Neural cell (in vitro differentiated cells): ENCODE measurements at regions not wholly inside any gene's neighbourhood (a gene's known extent, or its start where the extent isn't known, plus 50 kb on each side); places are given as distances from the start of the nearest gene placed in this dataset.

Source experiments
- H2AFZ ChIP-seq: fragments of 200-600, 300-800 bp; sonication (generic), shearing (Covaris generic); 2 replicates; pipeline ENCODE4 v1.6.0; 2014; ENCODE audit warnings: low read depth, mild to moderate bottlenecking, antibody characterized with exemption, low read length, moderate library complexity
- H3F3A ChIP-seq: fragments of 200-600 bp; shearing (Covaris generic); 2 replicates; pipeline ENCODE4 v1.6.1; 2016; ENCODE audit warnings: mild to moderate bottlenecking, moderate library complexity, mixed read lengths, antibody characterized with exemption, low read length; ENCODE audit not compliant: insufficient read depth, poor library complexity, severe bottlenecking
- H3K27ac ChIP-seq: fragments of 200-600, 300-800 bp; sonication (generic), shearing (Covaris generic); 2 replicates; pipeline ENCODE4 v1.5.1; 2014; ENCODE audit warnings: mild to moderate bottlenecking, low read length, moderate library complexity
- H3K27me3 ChIP-seq: fragments of 300-800, 200-600 bp; sonication (generic), shearing (Covaris generic); 2 replicates; pipeline ENCODE4 v1.6.0; 2014; ENCODE audit warnings: mild to moderate bottlenecking, low read depth, low read length, moderate library complexity; ENCODE audit not compliant: insufficient read depth
- H3K36me3 ChIP-seq: fragments of 300-800, 200-600 bp; sonication (generic), shearing (Covaris generic); 2 replicates; pipeline ENCODE4 v1.5.1; 2014; ENCODE audit warnings: mild to moderate bottlenecking, antibody characterized with exemption, low read length, moderate library complexity; ENCODE audit not compliant: insufficient read depth
- H3K4me2 ChIP-seq: fragments of 300-800, 200-600 bp; sonication (generic), shearing (Covaris generic); 2 replicates; pipeline ENCODE4 v1.6.0; 2014; ENCODE audit warnings: mild to moderate bottlenecking, low read length
- H3K4me3 ChIP-seq: fragments of 300-800, 200-600 bp; sonication (generic), shearing (Covaris generic); 2 replicates; pipeline ENCODE4 v1.5.1; 2014; ENCODE audit warnings: mild to moderate bottlenecking, low read length, moderate library complexity
- H3K79me2 ChIP-seq: fragments of 200-600 bp; shearing (Covaris generic); replicated peaks from 2 replicates; pipeline ENCODE4 v1.6.0; 2014; ENCODE audit warnings: mild to moderate bottlenecking, low read length, moderate library complexity; ENCODE audit not compliant: insufficient read depth
- H3K9ac ChIP-seq: fragments of 300-800, 200-600 bp; sonication (generic), shearing (Covaris generic); 2 replicates; pipeline ENCODE4 v1.6.1; 2016; ENCODE audit warnings: mild to moderate bottlenecking, low read length, mixed read lengths
- H3K9me2 ChIP-seq: fragments of 200-600 bp; shearing (Covaris generic); 2 replicates; pipeline ENCODE4 v1.6.1; 2016; ENCODE audit warnings: mild to moderate bottlenecking, low read length, mixed read lengths; ENCODE audit not compliant: insufficient read depth
- H3K9me3 ChIP-seq: fragments of 200-600, 300-800 bp; sonication (generic), shearing (Covaris generic); 2 replicates; pipeline ENCODE4 v1.6.1; 2016; ENCODE audit warnings: mild to moderate bottlenecking, mixed run types, low read length, moderate library complexity, mixed read lengths
- H4K20me1 ChIP-seq: fragments of 200-600 bp; shearing (Covaris generic); 2 replicates; pipeline ENCODE4 v1.6.1; 2016; ENCODE audit warnings: mild to moderate bottlenecking, mixed run types; ENCODE audit not compliant: insufficient read depth
- CTCF ChIP-seq: fragments of 450-650 bp; IDR thresholded peaks from 2 replicates; pipeline ENCODE4 v1.5.1; 2014; ENCODE audit warnings: antibody characterized with exemption, mild to moderate bottlenecking, moderate library complexity; ENCODE audit not compliant: poor library complexity, severe bottlenecking
- EP300 ChIP-seq: fragments of 450-650 bp; conservative IDR thresholded peaks from 2 replicates; pipeline ENCODE4 v1.6.1; 2014; ENCODE audit warnings: antibody characterized with exemption, mild to moderate bottlenecking, moderate library complexity; ENCODE audit not compliant: poor library complexity, severe bottlenecking
- EZH2 ChIP-seq: fragments of 200-600, 300-800 bp; shearing (Covaris generic), sonication (generic); IDR thresholded peaks from 2 replicates; pipeline ENCODE4 v1.6.1; 2014; ENCODE audit warnings: antibody characterized with exemption, low read length, borderline replicate concordance, mild to moderate bottlenecking; ENCODE audit not compliant: insufficient read depth, poor library complexity, severe bottlenecking
- MXI1 ChIP-seq: fragments of 450-650 bp; conservative IDR thresholded peaks from 2 replicates; pipeline ENCODE4 v1.6.1; 2014; ENCODE audit warnings: antibody characterized with exemption, mild to moderate bottlenecking; ENCODE audit not compliant: poor library complexity, severe bottlenecking
- POLR2AphosphoS5 ChIP-seq: IDR thresholded peaks from 2 replicates; pipeline ENCODE4 v1.6.1; 2012
- RAD21 ChIP-seq: fragments of 450-650 bp; conservative IDR thresholded peaks from 2 replicates; pipeline ENCODE4 v1.6.1; 2014; ENCODE audit warnings: antibody characterized with exemption, mild to moderate bottlenecking, moderate library complexity
- REST ChIP-seq: IDR thresholded peaks from 2 replicates; pipeline ENCODE4 v1.6.1; 2012; ENCODE audit warnings: borderline replicate concordance
- SMC3 ChIP-seq: fragments of 450-650 bp; conservative IDR thresholded peaks from 2 replicates; pipeline ENCODE4 v1.6.1; 2014; ENCODE audit warnings: antibody characterized with exemption, mild to moderate bottlenecking, moderate library complexity; ENCODE audit not compliant: poor library complexity
- TAF1 ChIP-seq: IDR thresholded peaks from 2 replicates; pipeline ENCODE4 v1.6.1; 2012; ENCODE audit warnings: low read depth

GRCh38 chr10:44468965-44469364 lies 84.1 kb upstream of the CXCL12 start:
- no peaks in the 10 kb centered on the region for H3K9me3 ChIP-seq
- H4K20me1 ChIP-seq = no peaks in the 10 kb centered on the region
- no peak overlapping the region for H3K27ac ChIP-seq
- no peak overlapping the region for H3K4me3 ChIP-seq
- H2AFZ ChIP-seq = no peak overlapping the region
- H3F3A ChIP-seq = no peaks in the 10 kb centered on the region
- H3K36me3 ChIP-seq = no peaks in the 10 kb centered on the region
- TF ChIP-seq MXI1 (no peak), POLR2AphosphoS5 (no peak), SMC3 (no peak), RAD21 (no peak), CTCF (no peak), REST (no peak), EZH2 (no peak), TAF1 (no peak), EP300 (no peak)
- H3K9me2 ChIP-seq = no peaks in the 10 kb centered on the region
- H3K9ac ChIP-seq = no peak overlapping the region
- no peak overlapping the region for H3K4me2 ChIP-seq
- no peaks in the 10 kb centered on the region for H3K27me3 ChIP-seq
- no peaks in the 10 kb centered on the region for H3K79me2 ChIP-seq

GRCh38 chr10:44470784-44471183 lies 85.9 kb upstream of the CXCL12 start:
- no peaks in the 10 kb centered on the region for H3K9me2 ChIP-seq
- TF ChIP-seq MXI1 (no peak), TAF1 (no peak), EZH2 (no peak), SMC3 (no peak), POLR2AphosphoS5 (no peak), RAD21 (no peak), EP300 (no peak), REST (no peak), CTCF (no peak)
- H3K4me2 ChIP-seq = no peak overlapping the region
- no peaks in the 10 kb centered on the region for H3K9me3 ChIP-seq
- no peaks in the 10 kb centered on the region for H3K79me2 ChIP-seq
- no peaks in the 10 kb centered on the region for H3K36me3 ChIP-seq
- H3K27me3 ChIP-seq = no peaks in the 10 kb centered on the region
- no peaks in the 10 kb centered on the region for H4K20me1 ChIP-seq
- no peak overlapping the region for H3K9ac ChIP-seq
- no peaks in the 10 kb centered on the region for H3F3A ChIP-seq
- H2AFZ ChIP-seq = no peak overlapping the region
- no peak overlapping the region for H3K27ac ChIP-seq
- no peak overlapping the region for H3K4me3 ChIP-seq
